ENCODE measurements at regions not wholly inside any gene's neighbourhood (a gene's known extent, or its start where the extent isn't known, plus 50 kb on each side); places are given as distances from the start of the nearest gene placed in this dataset.

- TF ChIP-seq ZNF462 (CRISPR knock-in tag; IDR thresholded peaks at IDR 0.05) (no peak), CREB1 (CRISPR knock-in tag; IDR thresholded peaks at IDR 0.05; ENCODE audit: low read depth) (no peak), REST (IDR thresholded peaks at IDR 0.05; ENCODE audit: unreplicated experiment) (no peak), EZH2phosphoT487 (IDR thresholded peaks at IDR 0.05; ENCODE audit: unreplicated experiment) (no peak), POLR2AphosphoS5 (IDR thresholded peaks at IDR 0.05; ENCODE audit: low read depth) (no peak), JUNB (IDR thresholded peaks at IDR 0.05; ENCODE audit: unreplicated experiment) (no peak), STAT1 (IDR thresholded peaks at IDR 0.05; ENCODE audit: unreplicated experiment) (no peak), ZNF114 (CRISPR knock-in tag; IDR thresholded peaks at IDR 0.05) (no peak), NANOG (IDR thresholded peaks at IDR 0.05; ENCODE audit: borderline replicate concordance) (no peak), ZNF331 (CRISPR knock-in tag; IDR thresholded peaks at IDR 0.05; ENCODE audit: low read depth) (no peak)
Measured at GRCh38 chr20:34185766-34186620, 55.2 kb upstream of the ASIP start (continued).
